GM23338 (cell line): ENCODE measurements at regions not wholly inside any gene's neighbourhood (a gene's known extent, or its start where the extent isn't known, plus 50 kb on each side); places are given as distances from the start of the nearest gene placed in this dataset.

ENCODE experiments used
- ATAC-seq: fragments of 200-7000 bp; cut with Tn5 transposase; 3 replicates; pipeline ENCODE4 v1.9.1; 2020
- DNase-seq: peaks from one replicate; pipeline ENCODE4 v3.0.0-alpha.2; 2015; ENCODE audit warnings: low spot score
- H2AFZ ChIP-seq: fragments of 200-600 bp; sonication (generic); 2 replicates; pipeline ENCODE4 v1.8.0; 2016; ENCODE audit warnings: antibody characterized with exemption, mild to moderate bottlenecking, moderate library complexity
- H3F3A ChIP-seq: fragments of 200-600 bp; sonication (generic); replicated peaks from 2 replicates; pipeline ENCODE4 v1.8.0; 2017; ENCODE audit warnings: antibody characterized with exemption, mixed run types, low read depth
- H3K27ac ChIP-seq: fragments of 200-600 bp; sonication (generic); 2 replicates; pipeline ENCODE4 v1.6.1; 2016; ENCODE audit warnings: low read depth
- H3K27me3 ChIP-seq: fragments of 200-600 bp; sonication (generic); 2 replicates; pipeline ENCODE4 v1.8.0; 2016; ENCODE audit warnings: mild to moderate bottlenecking, mixed run types, moderate library complexity; ENCODE audit not compliant: insufficient read depth
- H3K36me3 ChIP-seq: fragments of 200-600 bp; sonication (generic); 2 replicates; pipeline ENCODE4 v1.8.0; 2016; ENCODE audit warnings: mild to moderate bottlenecking; ENCODE audit not compliant: insufficient read depth
- H3K4me1 ChIP-seq: fragments of 200-600 bp; sonication (generic); 2 replicates; pipeline ENCODE4 v1.8.0; 2016; ENCODE audit warnings: mild to moderate bottlenecking, moderate library complexity; ENCODE audit not compliant: insufficient read depth
- H3K4me2 ChIP-seq: fragments of 200-600 bp; sonication (generic); 2 replicates; pipeline ENCODE4 v1.7.1; 2017; ENCODE audit warnings: mixed run types
- H3K4me3 ChIP-seq: fragments of 200-600 bp; sonication (generic); 2 replicates; pipeline ENCODE4 v1.6.1; 2016; ENCODE audit warnings: mixed run types
- H3K79me2 ChIP-seq: fragments of 200-600 bp; sonication (generic); replicated peaks from 2 replicates; pipeline ENCODE4 v1.8.0; 2017; ENCODE audit warnings: mild to moderate bottlenecking; ENCODE audit not compliant: insufficient read depth
- H3K9me2 ChIP-seq: fragments of 200-600 bp; sonication (generic); 2 replicates; pipeline ENCODE4 v1.8.0; 2017; ENCODE audit not compliant: insufficient read depth
- H4K20me1 ChIP-seq: fragments of 200-600 bp; sonication (generic); replicated peaks from 2 replicates; pipeline ENCODE4 v1.8.0; 2017; ENCODE audit warnings: mild to moderate bottlenecking; ENCODE audit not compliant: insufficient read depth
- H3K27ac Mint-ChIP-seq: 2 replicates; pipeline ENCODE4 v1.8.0; 2020; ENCODE audit warnings: inconsistent platforms, mild to moderate bottlenecking, moderate library complexity, mixed read lengths
- H3K27me3 Mint-ChIP-seq: 3 replicates; pipeline ENCODE4 v1.8.0; 2022; ENCODE audit warnings: low read depth, mild to moderate bottlenecking, moderate library complexity, mixed read lengths, inconsistent platforms; ENCODE audit not compliant: insufficient read depth, poor library complexity
- H3K36me3 Mint-ChIP-seq: 3 replicates; pipeline ENCODE4 v1.8.0; 2021; ENCODE audit warnings: low read depth, mild to moderate bottlenecking, inconsistent platforms, moderate library complexity, mixed read lengths
- H3K4me1 Mint-ChIP-seq: 3 replicates; pipeline ENCODE4 v1.8.0; 2020; ENCODE audit warnings: mild to moderate bottlenecking, inconsistent platforms, mixed read lengths
- H3K4me3 Mint-ChIP-seq: 3 replicates; pipeline ENCODE4 v1.8.0; 2021; ENCODE audit warnings: moderate library complexity, mild to moderate bottlenecking, inconsistent platforms, mixed read lengths
- H3K9me3 Mint-ChIP-seq: 3 replicates; pipeline ENCODE4 v1.8.0; 2020; ENCODE audit warnings: moderate library complexity, mild to moderate bottlenecking, inconsistent platforms, mixed read lengths
- CREB1 ChIP-seq: fragments of 250-450 bp; sonication (Bioruptor Pico); IDR thresholded peaks from 2 replicates; pipeline ENCODE4 v1.5.0; 2020; ENCODE audit warnings: low read depth, mild to moderate bottlenecking, moderate library complexity
- EZH2 ChIP-seq: fragments of 200-600 bp; sonication (generic); IDR thresholded peaks from one replicate; pipeline ENCODE4 v1.8.0; 2017; ENCODE audit warnings: antibody characterized with exemption, mild to moderate bottlenecking, low read depth; ENCODE audit not compliant: unreplicated experiment
- EZH2phosphoT487 ChIP-seq: fragments of 200-600 bp; sonication (generic); IDR thresholded peaks from one replicate; pipeline ENCODE4 v1.8.1; 2018; ENCODE audit warnings: antibody characterized with exemption; ENCODE audit not compliant: unreplicated experiment
- JUNB ChIP-seq: IDR thresholded peaks from one replicate; pipeline ENCODE4 v1.6.1; 2016; ENCODE audit warnings: antibody characterized with exemption; ENCODE audit not compliant: unreplicated experiment
- NANOG ChIP-seq: IDR thresholded peaks from 2 replicates; pipeline ENCODE4 v1.6.1; 2016; ENCODE audit warnings: antibody characterized with exemption, borderline replicate concordance
- POLR2AphosphoS5 ChIP-seq: IDR thresholded peaks from 2 replicates; pipeline ENCODE4 v1.6.1; 2016; ENCODE audit warnings: antibody characterized with exemption, low read depth
- STAT1 ChIP-seq: IDR thresholded peaks from one replicate; pipeline ENCODE4 v1.6.1; 2016; ENCODE audit warnings: antibody characterized with exemption; ENCODE audit not compliant: unreplicated experiment
- ZNF114 ChIP-seq: fragments of 250-450 bp; sonication (Bioruptor Pico); IDR thresholded peaks from 2 replicates; pipeline ENCODE4 v1.5.0; 2020; ENCODE audit warnings: mild to moderate bottlenecking, moderate library complexity
- ZNF331 ChIP-seq: fragments of 250-450 bp; sonication (Bioruptor Pico); IDR thresholded peaks from 2 replicates; pipeline ENCODE4 v1.5.0; 2020; ENCODE audit warnings: low read depth, mild to moderate bottlenecking, moderate library complexity
- TF ChIP-seq, protein P1 (sequence below), 2 experiments: fragments of 200-600 bp in 1 of 2; sonication (generic) in 1 of 2; conservative IDR thresholded peaks; 2 replicates each; pipeline versions ENCODE4 v1.5.1 to v1.6.1; 2016 to 2017; ENCODE audit warnings: antibody characterized with exemption in 2 of 2, low read depth in 2 of 2, mild to moderate bottlenecking in 2 of 2, moderate library complexity in 1 of 2
- TF ChIP-seq, protein P2 (sequence below): IDR thresholded peaks from 2 replicates; pipeline ENCODE4 v1.6.1; 2016; ENCODE audit warnings: antibody characterized with exemption
- TF ChIP-seq, protein P3 (sequence below): IDR thresholded peaks from one replicate; pipeline ENCODE4 v1.6.1; 2018; ENCODE audit warnings: antibody characterized with exemption; ENCODE audit not compliant: unreplicated experiment
- TF ChIP-seq, protein P4 (sequence below): fragments of 250-450 bp; sonication (Bioruptor Pico); IDR thresholded peaks from 2 replicates; pipeline ENCODE4 v1.5.0; 2020; ENCODE audit warnings: mild to moderate bottlenecking, moderate library complexity

DNA sequence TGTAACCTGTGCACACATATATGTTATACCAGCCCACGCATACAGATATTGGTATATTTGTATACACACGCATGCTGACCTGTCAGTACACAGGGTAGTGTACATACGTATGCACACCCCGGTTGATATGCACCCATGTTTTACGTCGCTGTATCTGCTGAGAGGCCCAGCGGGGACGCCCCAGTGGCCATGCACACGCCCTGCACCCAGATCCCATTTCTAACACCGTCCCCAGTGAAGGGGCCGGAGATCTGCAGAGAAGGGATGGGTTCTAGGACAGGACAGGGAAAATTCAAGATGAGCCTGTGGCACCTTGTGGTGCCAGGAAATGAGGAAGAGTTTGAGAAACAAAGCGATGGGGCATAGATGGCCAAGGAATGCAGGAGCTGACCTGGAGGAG is 57.2 kb upstream of the TTC34 start:
- Mint-ChIP-seq H3K4me3 (no peak overlapping the region), H3K36me3 (peaks cover 24% of the 10 kb centered on the region), H3K9me3 (peaks cover 93% of the 10 kb centered on the region), H3K4me1 (no peaks in the 10 kb centered on the region), H3K27me3 (peaks cover 6% of the 10 kb centered on the region), H3K27ac (no peak overlapping the region)
- no peaks in the 10 kb centered on the region for H3F3A ChIP-seq
- no peaks in the 10 kb centered on the region for H3K27me3 ChIP-seq
- no peak overlapping the region for H2AFZ ChIP-seq
- H3K36me3 ChIP-seq, result no peaks in the 10 kb centered on the region
- ATAC-seq (no peak), DNase-seq (no peak)
- no peaks in the 10 kb centered on the region for H3K9me2 ChIP-seq
- no peaks in the 10 kb centered on the region for H3K79me2 ChIP-seq
- TF ChIP-seq, protein P1, sequence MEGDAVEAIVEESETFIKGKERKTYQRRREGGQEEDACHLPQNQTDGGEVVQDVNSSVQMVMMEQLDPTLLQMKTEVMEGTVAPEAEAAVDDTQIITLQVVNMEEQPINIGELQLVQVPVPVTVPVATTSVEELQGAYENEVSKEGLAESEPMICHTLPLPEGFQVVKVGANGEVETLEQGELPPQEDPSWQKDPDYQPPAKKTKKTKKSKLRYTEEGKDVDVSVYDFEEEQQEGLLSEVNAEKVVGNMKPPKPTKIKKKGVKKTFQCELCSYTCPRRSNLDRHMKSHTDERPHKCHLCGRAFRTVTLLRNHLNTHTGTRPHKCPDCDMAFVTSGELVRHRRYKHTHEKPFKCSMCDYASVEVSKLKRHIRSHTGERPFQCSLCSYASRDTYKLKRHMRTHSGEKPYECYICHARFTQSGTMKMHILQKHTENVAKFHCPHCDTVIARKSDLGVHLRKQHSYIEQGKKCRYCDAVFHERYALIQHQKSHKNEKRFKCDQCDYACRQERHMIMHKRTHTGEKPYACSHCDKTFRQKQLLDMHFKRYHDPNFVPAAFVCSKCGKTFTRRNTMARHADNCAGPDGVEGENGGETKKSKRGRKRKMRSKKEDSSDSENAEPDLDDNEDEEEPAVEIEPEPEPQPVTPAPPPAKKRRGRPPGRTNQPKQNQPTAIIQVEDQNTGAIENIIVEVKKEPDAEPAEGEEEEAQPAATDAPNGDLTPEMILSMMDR (conservative IDR thresholded peaks at IDR 0.05; ENCODE audit: low read depth in 2 of 2), result no peak
- TF ChIP-seq, protein P2, sequence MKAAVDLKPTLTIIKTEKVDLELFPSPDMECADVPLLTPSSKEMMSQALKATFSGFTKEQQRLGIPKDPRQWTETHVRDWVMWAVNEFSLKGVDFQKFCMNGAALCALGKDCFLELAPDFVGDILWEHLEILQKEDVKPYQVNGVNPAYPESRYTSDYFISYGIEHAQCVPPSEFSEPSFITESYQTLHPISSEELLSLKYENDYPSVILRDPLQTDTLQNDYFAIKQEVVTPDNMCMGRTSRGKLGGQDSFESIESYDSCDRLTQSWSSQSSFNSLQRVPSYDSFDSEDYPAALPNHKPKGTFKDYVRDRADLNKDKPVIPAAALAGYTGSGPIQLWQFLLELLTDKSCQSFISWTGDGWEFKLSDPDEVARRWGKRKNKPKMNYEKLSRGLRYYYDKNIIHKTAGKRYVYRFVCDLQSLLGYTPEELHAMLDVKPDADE, result no peak
- no peak for TF ChIP-seq NANOG
- TF ChIP-seq POLR2AphosphoS5, result no peak
- TF ChIP-seq JUNB, result no peak
- TF ChIP-seq ZNF331, result no peak
- TF ChIP-seq ZNF114 (CRISPR knock-in tag), result no peak
- TF ChIP-seq STAT1, result no peak
- TF ChIP-seq EZH2phosphoT487, result no peak
- no peak for TF ChIP-seq EZH2
- TF ChIP-seq, protein P3, sequence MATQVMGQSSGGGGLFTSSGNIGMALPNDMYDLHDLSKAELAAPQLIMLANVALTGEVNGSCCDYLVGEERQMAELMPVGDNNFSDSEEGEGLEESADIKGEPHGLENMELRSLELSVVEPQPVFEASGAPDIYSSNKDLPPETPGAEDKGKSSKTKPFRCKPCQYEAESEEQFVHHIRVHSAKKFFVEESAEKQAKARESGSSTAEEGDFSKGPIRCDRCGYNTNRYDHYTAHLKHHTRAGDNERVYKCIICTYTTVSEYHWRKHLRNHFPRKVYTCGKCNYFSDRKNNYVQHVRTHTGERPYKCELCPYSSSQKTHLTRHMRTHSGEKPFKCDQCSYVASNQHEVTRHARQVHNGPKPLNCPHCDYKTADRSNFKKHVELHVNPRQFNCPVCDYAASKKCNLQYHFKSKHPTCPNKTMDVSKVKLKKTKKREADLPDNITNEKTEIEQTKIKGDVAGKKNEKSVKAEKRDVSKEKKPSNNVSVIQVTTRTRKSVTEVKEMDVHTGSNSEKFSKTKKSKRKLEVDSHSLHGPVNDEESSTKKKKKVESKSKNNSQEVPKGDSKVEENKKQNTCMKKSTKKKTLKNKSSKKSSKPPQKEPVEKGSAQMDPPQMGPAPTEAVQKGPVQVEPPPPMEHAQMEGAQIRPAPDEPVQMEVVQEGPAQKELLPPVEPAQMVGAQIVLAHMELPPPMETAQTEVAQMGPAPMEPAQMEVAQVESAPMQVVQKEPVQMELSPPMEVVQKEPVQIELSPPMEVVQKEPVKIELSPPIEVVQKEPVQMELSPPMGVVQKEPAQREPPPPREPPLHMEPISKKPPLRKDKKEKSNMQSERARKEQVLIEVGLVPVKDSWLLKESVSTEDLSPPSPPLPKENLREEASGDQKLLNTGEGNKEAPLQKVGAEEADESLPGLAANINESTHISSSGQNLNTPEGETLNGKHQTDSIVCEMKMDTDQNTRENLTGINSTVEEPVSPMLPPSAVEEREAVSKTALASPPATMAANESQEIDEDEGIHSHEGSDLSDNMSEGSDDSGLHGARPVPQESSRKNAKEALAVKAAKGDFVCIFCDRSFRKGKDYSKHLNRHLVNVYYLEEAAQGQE, result no peak
- TF ChIP-seq, protein P4, sequence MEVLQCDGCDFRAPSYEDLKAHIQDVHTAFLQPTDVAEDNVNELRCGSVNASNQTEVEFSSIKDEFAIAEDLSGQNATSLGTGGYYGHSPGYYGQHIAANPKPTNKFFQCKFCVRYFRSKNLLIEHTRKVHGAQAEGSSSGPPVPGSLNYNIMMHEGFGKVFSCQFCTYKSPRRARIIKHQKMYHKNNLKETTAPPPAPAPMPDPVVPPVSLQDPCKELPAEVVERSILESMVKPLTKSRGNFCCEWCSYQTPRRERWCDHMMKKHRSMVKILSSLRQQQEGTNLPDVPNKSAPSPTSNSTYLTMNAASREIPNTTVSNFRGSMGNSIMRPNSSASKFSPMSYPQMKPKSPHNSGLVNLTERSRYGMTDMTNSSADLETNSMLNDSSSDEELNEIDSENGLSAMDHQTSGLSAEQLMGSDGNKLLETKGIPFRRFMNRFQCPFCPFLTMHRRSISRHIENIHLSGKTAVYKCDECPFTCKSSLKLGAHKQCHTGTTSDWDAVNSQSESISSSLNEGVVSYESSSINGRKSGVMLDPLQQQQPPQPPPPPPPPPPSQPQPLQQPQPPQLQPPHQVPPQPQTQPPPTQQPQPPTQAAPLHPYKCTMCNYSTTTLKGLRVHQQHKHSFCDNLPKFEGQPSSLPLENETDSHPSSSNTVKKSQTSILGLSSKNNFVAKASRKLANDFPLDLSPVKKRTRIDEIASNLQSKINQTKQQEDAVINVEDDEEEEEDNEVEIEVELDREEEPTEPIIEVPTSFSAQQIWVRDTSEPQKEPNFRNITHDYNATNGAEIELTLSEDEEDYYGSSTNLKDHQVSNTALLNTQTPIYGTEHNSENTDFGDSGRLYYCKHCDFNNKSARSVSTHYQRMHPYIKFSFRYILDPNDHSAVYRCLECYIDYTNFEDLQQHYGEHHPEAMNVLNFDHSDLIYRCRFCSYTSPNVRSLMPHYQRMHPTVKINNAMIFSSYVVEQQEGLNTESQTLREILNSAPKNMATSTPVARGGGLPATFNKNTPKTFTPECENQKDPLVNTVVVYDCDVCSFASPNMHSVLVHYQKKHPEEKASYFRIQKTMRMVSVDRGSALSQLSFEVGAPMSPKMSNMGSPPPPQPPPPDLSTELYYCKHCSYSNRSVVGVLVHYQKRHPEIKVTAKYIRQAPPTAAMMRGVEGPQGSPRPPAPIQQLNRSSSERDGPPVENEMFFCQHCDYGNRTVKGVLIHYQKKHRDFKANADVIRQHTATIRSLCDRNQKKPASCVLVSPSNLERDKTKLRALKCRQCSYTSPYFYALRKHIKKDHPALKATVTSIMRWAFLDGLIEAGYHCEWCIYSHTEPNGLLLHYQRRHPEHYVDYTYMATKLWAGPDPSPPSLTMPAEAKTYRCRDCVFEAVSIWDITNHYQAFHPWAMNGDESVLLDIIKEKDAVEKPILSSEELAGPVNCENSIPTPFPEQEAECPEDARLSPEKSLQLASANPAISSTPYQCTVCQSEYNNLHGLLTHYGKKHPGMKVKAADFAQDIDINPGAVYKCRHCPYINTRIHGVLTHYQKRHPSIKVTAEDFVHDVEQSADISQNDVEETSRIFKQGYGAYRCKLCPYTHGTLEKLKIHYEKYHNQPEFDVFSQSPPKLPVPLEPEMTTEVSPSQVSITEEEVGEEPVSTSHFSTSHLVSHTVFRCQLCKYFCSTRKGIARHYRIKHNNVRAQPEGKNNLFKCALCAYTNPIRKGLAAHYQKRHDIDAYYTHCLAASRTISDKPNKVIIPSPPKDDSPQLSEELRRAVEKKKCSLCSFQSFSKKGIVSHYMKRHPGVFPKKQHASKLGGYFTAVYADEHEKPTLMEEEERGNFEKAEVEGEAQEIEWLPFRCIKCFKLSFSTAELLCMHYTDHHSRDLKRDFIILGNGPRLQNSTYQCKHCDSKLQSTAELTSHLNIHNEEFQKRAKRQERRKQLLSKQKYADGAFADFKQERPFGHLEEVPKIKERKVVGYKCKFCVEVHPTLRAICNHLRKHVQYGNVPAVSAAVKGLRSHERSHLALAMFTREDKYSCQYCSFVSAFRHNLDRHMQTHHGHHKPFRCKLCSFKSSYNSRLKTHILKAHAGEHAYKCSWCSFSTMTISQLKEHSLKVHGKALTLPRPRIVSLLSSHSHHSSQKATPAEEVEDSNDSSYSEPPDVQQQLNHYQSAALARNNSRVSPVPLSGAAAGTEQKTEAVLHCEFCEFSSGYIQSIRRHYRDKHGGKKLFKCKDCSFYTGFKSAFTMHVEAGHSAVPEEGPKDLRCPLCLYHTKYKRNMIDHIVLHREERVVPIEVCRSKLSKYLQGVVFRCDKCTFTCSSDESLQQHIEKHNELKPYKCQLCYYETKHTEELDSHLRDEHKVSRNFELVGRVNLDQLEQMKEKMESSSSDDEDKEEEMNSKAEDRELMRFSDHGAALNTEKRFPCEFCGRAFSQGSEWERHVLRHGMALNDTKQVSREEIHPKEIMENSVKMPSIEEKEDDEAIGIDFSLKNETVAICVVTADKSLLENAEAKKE (CRISPR knock-in tag), result no peak
- TF ChIP-seq CREB1 (CRISPR knock-in tag), result no peak
- H3K27ac ChIP-seq, result no peak overlapping the region
- H3K4me1 ChIP-seq, result no peaks in the 10 kb centered on the region
- no peaks in the 10 kb centered on the region for H4K20me1 ChIP-seq
- H3K4me2 ChIP-seq, result no peak overlapping the region
- H3K4me3 ChIP-seq, result no peak overlapping the region
